Coronary artery (tissue), 2 donors: ENCODE measurements at regions not wholly inside any gene's neighbourhood (a gene's known extent, or its start where the extent isn't known, plus 50 kb on each side); places are given as distances from the start of the nearest gene placed in this dataset.

Experiments used
- DNase-seq: peaks from one replicate; pipeline ENCODE4 v3.0.0-alpha.2; 2017; ENCODE audit warnings: low spot score
- H3K27ac ChIP-seq, 2 donors: fragments of 200-600 bp; sonication (generic); one replicate each; pipeline ENCODE4 v1.5.1; 2016 to 2019
- H3K4me3 ChIP-seq: fragments of 200-600 bp; sonication (generic); 2 replicates; pipeline ENCODE4 v1.5.1; 2016; ENCODE audit warnings: mild to moderate bottlenecking, moderate library complexity
- CTCF ChIP-seq: fragments of 200-600 bp; sonication (generic); IDR thresholded peaks from one replicate; pipeline ENCODE4 v1.5.1; 2019; ENCODE audit warnings: antibody characterized with exemption

- TF ChIP-seq CTCF: no peak
- no peak overlapping the region for H3K27ac ChIP-seq
Measured at GRCh38 chr6:26149240-26149639, 62.0 kb downstream of the HFE start.

GRCh38 chr6:26152226-26153101 lies 65.2 kb downstream of the HFE start:
- Histone ChIP-seq H3K27ac (no peak overlapping the region), H3K4me3 (no peak overlapping the region)
- no peak for DNase-seq
- TF ChIP-seq CTCF: no peak

More at GRCh38 chr6:26149240-26149639, 62.0 kb downstream of the HFE start:
- DNase-seq: no peak
- no peak overlapping the region for H3K4me3 ChIP-seq

GRCh38 chr6:26155061-26155930 lies 68.1 kb downstream of the HFE start:
- no peak for DNase-seq
- Histone ChIP-seq H3K4me3 (peak overlapping the region; percentile 86), H3K27ac (peak overlapping the region; percentile 81 to 93)
- no peak for TF ChIP-seq CTCF

- H3K27ac ChIP-seq: peak overlapping the region; percentile 81 to 93
- H3K4me3 ChIP-seq: peak overlapping the region; percentile 86
- peak; percentile 95 for DNase-seq
- no peak for TF ChIP-seq CTCF
Measured at GRCh38 chr6:26156105-26156849, 69.0 kb downstream of the HFE start.

- DNase-seq: peak; percentile 86
- peak overlapping the region; percentile 81 to 93 for H3K27ac ChIP-seq
- peak overlapping the region; percentile 86 for H3K4me3 ChIP-seq
- TF ChIP-seq CTCF: no peak
Measured at GRCh38 chr6:26156850-26157250, 69.6 kb downstream of the HFE start.

GRCh38 chr6:26157251-26158075 lies 70.2 kb downstream of the HFE start:
- TF ChIP-seq CTCF: no peak
- Histone ChIP-seq H3K27ac (peak overlapping the region; percentile 81 to 93), H3K4me3 (peak overlapping the region; percentile 86)
- DNase-seq: peak; percentile 81
